SU-DHL-6 (cell line): ENCODE measurements at regions not wholly inside any gene's neighbourhood (a gene's known extent, or its start where the extent isn't known, plus 50 kb on each side); places are given as distances from the start of the nearest gene placed in this dataset.

Experiments
- H2AFZ ChIP-seq: fragments of 200-600 bp; sonication (generic); 2 replicates; pipeline ENCODE4 v1.6.1; 2014; ENCODE audit warnings: low read depth, mild to moderate bottlenecking, moderate library complexity, mixed read lengths, antibody characterized with exemption, low read length; ENCODE audit not compliant: severe bottlenecking
- H3F3A ChIP-seq: fragments of 200-600 bp; shearing (Covaris generic); 2 replicates; pipeline ENCODE4 v1.6.0; 2016; ENCODE audit warnings: antibody characterized with exemption, mild to moderate bottlenecking; ENCODE audit not compliant: insufficient read depth
- H3K27ac ChIP-seq: fragments of 200-600 bp; sonication (generic); 2 replicates; pipeline ENCODE4 v1.5.1; 2016; ENCODE audit warnings: low read depth, mild to moderate bottlenecking, low read length, moderate library complexity, mixed read lengths
- H3K27me3 ChIP-seq: fragments of 200-600 bp; sonication (generic), shearing (Covaris generic); 2 replicates; pipeline ENCODE4 v1.6.0; 2014; ENCODE audit warnings: mild to moderate bottlenecking, low read length
- H3K36me3 ChIP-seq: fragments of 200-600 bp; sonication (generic); 2 replicates; pipeline ENCODE4 v1.6.1; 2014; ENCODE audit warnings: mild to moderate bottlenecking, low read length, mixed read lengths
- H3K4me2 ChIP-seq: fragments of 300-600, 200-600 bp; shearing (Covaris generic), sonication (generic); 2 replicates; pipeline ENCODE4 v1.6.0; 2014; ENCODE audit warnings: low read length, low read depth, mild to moderate bottlenecking; ENCODE audit not compliant: poor library complexity, severe bottlenecking
- H3K4me3 ChIP-seq: fragments of 200-600 bp; sonication (generic); 2 replicates; pipeline ENCODE4 v1.5.1; 2014; ENCODE audit warnings: antibody characterized with exemption, low read length, mild to moderate bottlenecking, mixed read lengths; ENCODE audit not compliant: insufficient read depth, poor library complexity, severe bottlenecking
- H3K79me2 ChIP-seq: fragments of 200-600 bp; sonication (generic); 2 replicates; pipeline ENCODE4 v1.6.1; 2014; ENCODE audit warnings: mild to moderate bottlenecking, low read length, moderate library complexity; ENCODE audit not compliant: insufficient read depth
- H3K9ac ChIP-seq: fragments of 200-600 bp; sonication (generic); 2 replicates; pipeline ENCODE4 v1.7.0; 2014; ENCODE audit warnings: mild to moderate bottlenecking, low read length
- H3K9me2 ChIP-seq: fragments of 200-600 bp; sonication (generic); replicated peaks from 2 replicates; pipeline ENCODE4 v1.6.1; 2014; ENCODE audit warnings: low read length; ENCODE audit not compliant: insufficient read depth
- H3K9me3 ChIP-seq: fragments of 200-600 bp; sonication (generic); 2 replicates; pipeline ENCODE4 v1.6.1; 2014; ENCODE audit warnings: low read length, mixed read lengths; ENCODE audit not compliant: insufficient read depth
- H4K20me1 ChIP-seq: fragments of 200-600 bp; sonication (generic); 2 replicates; pipeline ENCODE4 v1.6.1; 2014; ENCODE audit warnings: low read depth, mild to moderate bottlenecking, antibody characterized with exemption, low read length, moderate library complexity, mixed read lengths
- CTCF ChIP-seq: fragments of 200-600 bp; sonication (generic); IDR thresholded peaks from one replicate; pipeline ENCODE4 v1.5.1; 2017; ENCODE audit warnings: antibody characterized with exemption, mild to moderate bottlenecking, low read length, moderate library complexity; ENCODE audit not compliant: insufficient read depth, poor library complexity, severe bottlenecking
- EZH2phosphoT487 ChIP-seq: fragments of 200-600 bp; sonication (generic), shearing (Covaris generic); conservative IDR thresholded peaks from 2 replicates; pipeline ENCODE4 v1.6.1; 2018; ENCODE audit warnings: mild to moderate bottlenecking, antibody characterized with exemption, low read length, moderate library complexity, mixed read lengths

- TF ChIP-seq CTCF: no peak
- no peak for TF ChIP-seq EZH2phosphoT487
- Histone ChIP-seq H3K4me3 (no peak overlapping the region), H4K20me1 (no peaks in the 10 kb centered on the region), H3K27me3 (no peaks in the 10 kb centered on the region), H3K79me2 (no peaks in the 10 kb centered on the region), H3K27ac (no peak overlapping the region), H3K9me2 (no peaks in the 10 kb centered on the region), H2AFZ (no peak overlapping the region), H3F3A (no peaks in the 10 kb centered on the region), H3K36me3 (no peaks in the 10 kb centered on the region), H3K9ac (no peak overlapping the region), H3K9me3 (no peaks in the 10 kb centered on the region), H3K4me2 (no peak overlapping the region)
Measured at GRCh38 chr6:156416391-156416790, 360.8 kb upstream of the ARID1B start.

GRCh38 chr6:156413154-156413553 is 364.0 kb upstream of the ARID1B start:
- no peaks in the 10 kb centered on the region for H3K27me3 ChIP-seq
- TF ChIP-seq CTCF: no peak
- no peak for TF ChIP-seq EZH2phosphoT487

GRCh38 chr6:156410649-156411048 is 366.5 kb upstream of the ARID1B start:
- peak; percentile 38 for TF ChIP-seq CTCF
- no peak for TF ChIP-seq EZH2phosphoT487
- Histone ChIP-seq H3K9me3 (no peaks in the 10 kb centered on the region), H2AFZ (no peak overlapping the region), H3K27me3 (no peaks in the 10 kb centered on the region), H3F3A (no peaks in the 10 kb centered on the region), H3K36me3 (no peaks in the 10 kb centered on the region), H3K4me2 (no peak overlapping the region), H3K9me2 (no peaks in the 10 kb centered on the region), H3K27ac (no peak overlapping the region), H3K4me3 (no peak overlapping the region), H3K9ac (no peak overlapping the region), H3K79me2 (no peaks in the 10 kb centered on the region), H4K20me1 (no peaks in the 10 kb centered on the region)

More at GRCh38 chr6:156413154-156413553, 364.0 kb upstream of the ARID1B start:
- H3K36me3 ChIP-seq: no peaks in the 10 kb centered on the region
- no peak overlapping the region for H2AFZ ChIP-seq
- no peaks in the 10 kb centered on the region for H3K9me3 ChIP-seq
- H4K20me1 ChIP-seq: no peaks in the 10 kb centered on the region
- H3K4me3 ChIP-seq: no peak overlapping the region
- H3K79me2 ChIP-seq: no peaks in the 10 kb centered on the region
- H3K9ac ChIP-seq: no peak overlapping the region
- no peak overlapping the region for H3K27ac ChIP-seq
- H3K9me2 ChIP-seq: no peaks in the 10 kb centered on the region
- H3K4me2 ChIP-seq: no peak overlapping the region
- no peaks in the 10 kb centered on the region for H3F3A ChIP-seq

GRCh38 chr6:156408655-156409054 is 368.5 kb upstream of the ARID1B start:
- no peaks in the 10 kb centered on the region for H4K20me1 ChIP-seq
- H3K36me3 ChIP-seq: no peaks in the 10 kb centered on the region
- no peak overlapping the region for H2AFZ ChIP-seq
- H3K4me3 ChIP-seq: no peak overlapping the region
- no peaks in the 10 kb centered on the region for H3K9me3 ChIP-seq
- H3K4me2 ChIP-seq: no peak overlapping the region
- no peak overlapping the region for H3K9ac ChIP-seq
- TF ChIP-seq CTCF (no peak), EZH2phosphoT487 (no peak)
- no peaks in the 10 kb centered on the region for H3K79me2 ChIP-seq
- H3K27ac ChIP-seq: no peak overlapping the region
- no peaks in the 10 kb centered on the region for H3K27me3 ChIP-seq
- H3F3A ChIP-seq: no peaks in the 10 kb centered on the region
- no peaks in the 10 kb centered on the region for H3K9me2 ChIP-seq
